Uterus (tissue), 2 donors: ENCODE measurements at regions not wholly inside any gene's neighbourhood (a gene's known extent, or its start where the extent isn't known, plus 50 kb on each side); places are given as distances from the start of the nearest gene placed in this dataset.

Experiments
- CTCF ChIP-seq, 4 experiments: fragments of 200-600 bp in 2 of 4; fragments of 450-650 bp in 2 of 4; sonication (generic) in 2 of 4; IDR thresholded peaks; one replicate each; pipeline ENCODE4 v1.5.1; 2016 to 2019; ENCODE audit warnings: antibody characterized with exemption in 4 of 4, mild to moderate bottlenecking in 2 of 4, moderate library complexity in 1 of 4
- POLR2A ChIP-seq, 2 donors: fragments of 450-650 bp; IDR thresholded peaks; one replicate each; pipeline ENCODE4 v1.6.1; 2016; ENCODE audit warnings: antibody characterized with exemption in 2 of 2, mild to moderate bottlenecking in 1 of 2, moderate library complexity in 1 of 2

- TF ChIP-seq CTCF (IDR thresholded peaks at IDR 0.05) (no peak), POLR2A (IDR thresholded peaks at IDR 0.05) (no peak)
Observed at GRCh38 chr2:104915107-104915793, 61.3 kb downstream of the POU3F3 start.
